HepG2 (cell line): ENCODE measurements at regions not wholly inside any gene's neighbourhood (a gene's known extent, or its start where the extent isn't known, plus 50 kb on each side); places are given as distances from the start of the nearest gene placed in this dataset.

Experiments used
- ATAC-seq: fragments of 200-7000 bp; cut with Tn5 transposase; 3 replicates; pipeline ENCODE4 v1.9.1; 2020; ENCODE audit warnings: mild to moderate bottlenecking, moderate library complexity
- BruUV-seq: library from RNA; stranded (reverse); fragments of 400-500 nt; replicated peaks from 2 replicates; lab custom pipeline; 2021; lab: Mats Ljungman, UMichigan
- CTCF ChIA-PET: fragments of 300-600 bp; formaldehyde crosslinking; extraction: SDS; loops from one replicate; lab custom pipeline; 2021; ENCODE audit warnings: low total read pairs, inconsistent platforms, low intra/inter-chr PET ratio; lab: Yijun Ruan, JAX
- POLR2A ChIA-PET: fragments of 350-600 bp; sonication (Branson Sonifier 250); formaldehyde crosslinking; loops from one replicate; lab custom pipeline; 2020; ENCODE audit warnings: antibody characterized with exemption, inconsistent platforms; lab: Yijun Ruan, JAX
- DNase-seq: peaks from one replicate; pipeline ENCODE4 v3.0.0-alpha.2; 2015; ENCODE audit warnings: low spot score
- FAIRE-seq: peaks from 3 replicates; lab custom pipeline; 2011; peaks lifted over from hg19 to GRCh38; lab: Jason Lieb, UNC
- H2AFZ ChIP-seq: one replicate; pipeline ENCODE4 v1.6.1; 2011; ENCODE audit warnings: low read length, inconsistent platforms
- H3K27ac ChIP-seq: fragments of 300-600 bp; 3 replicates; pipeline ENCODE4 v1.8.0; 2011; ENCODE audit warnings: mixed run types, mild to moderate bottlenecking, mixed read lengths, low read length, inconsistent platforms; ENCODE audit not compliant: insufficient read depth; ENCODE audit errors: extremely low read length
- H3K27me3 ChIP-seq, 2 experiments: fragments of 200-600 bp in 1 of 2; 2 replicates in 1 of 2; 3 replicates in 1 of 2; pipeline versions ENCODE4 v1.6.0 to v1.8.0; 2011; ENCODE audit warnings: low read length in 2 of 2, mild to moderate bottlenecking in 2 of 2, moderate library complexity in 2 of 2, inconsistent platforms in 1 of 2; ENCODE audit not compliant: insufficient read depth in 2 of 2, control insufficient read depth in 1 of 2
- H3K36me3 ChIP-seq, 2 experiments: fragments of 200-600 bp in 1 of 2; replicated peaks in 1 of 2; 2 replicates in 1 of 2; 3 replicates in 1 of 2; pipeline versions ENCODE4 v1.5.1 to v1.8.0; 2011; ENCODE audit warnings: low read length in 2 of 2, inconsistent platforms in 1 of 2; ENCODE audit not compliant: insufficient read depth in 2 of 2, control insufficient read depth in 1 of 2
- H3K4me1 ChIP-seq: 2 replicates; pipeline ENCODE4 v1.5.1; 2012; ENCODE audit warnings: low read length, inconsistent platforms; ENCODE audit not compliant: insufficient read depth
- H3K4me2 ChIP-seq: 2 replicates; pipeline ENCODE4 v1.6.0; 2011; ENCODE audit warnings: low read depth, low read length, inconsistent platforms
- H3K4me3 ChIP-seq, 3 experiments: fragments of 200-600 bp in 1 of 3; sonication (generic), shearing (Covaris generic) in 1 of 3; replicated peaks in 1 of 3; 2 replicates each; pipeline ENCODE4 v1.5.1; 2011 to 2016; ENCODE audit warnings: low read length in 3 of 3, inconsistent platforms in 2 of 3, low read depth in 2 of 3, mild to moderate bottlenecking in 2 of 3, control low read depth in 1 of 3, mixed read lengths in 1 of 3; ENCODE audit not compliant: insufficient read depth in 1 of 3
- H3K79me2 ChIP-seq: one replicate; pipeline ENCODE4 v1.6.1; 2011; ENCODE audit warnings: low read length, inconsistent platforms; ENCODE audit not compliant: insufficient read depth
- H3K9ac ChIP-seq: 2 replicates; pipeline ENCODE4 v1.6.0; 2011; ENCODE audit warnings: mild to moderate bottlenecking, low read depth, low read length, inconsistent platforms; ENCODE audit not compliant: insufficient read depth
- H3K9me3 ChIP-seq: 2 replicates; pipeline ENCODE4 v1.5.1; 2012; ENCODE audit warnings: mild to moderate bottlenecking, low read length
- H4K20me1 ChIP-seq: 2 replicates; pipeline ENCODE4 v1.6.0; 2011; ENCODE audit warnings: inconsistent platforms, mild to moderate bottlenecking, low read length, moderate library complexity; ENCODE audit not compliant: insufficient read depth
- CREB1 ChIP-seq, 2 experiments: fragments of 450-650 bp in 1 of 2; IDR thresholded peaks; 2 replicates each; pipeline ENCODE4 v1.6.1; 2016 to 2017; ENCODE audit warnings: control low read depth in 1 of 2, mild to moderate bottlenecking in 1 of 2, missing compliant biosample characterization in 1 of 2, missing genetic modification characterization in 1 of 2
- DPF2 ChIP-seq: sonication (generic); formaldehyde crosslinking; IDR thresholded peaks from 2 replicates; pipeline ENCODE4 v1.4.0; 2020; ENCODE audit warnings: mild to moderate bottlenecking, low read depth, missing genetic modification reagents, borderline replicate concordance
- HNF4A ChIP-seq: sonication (generic); formaldehyde crosslinking; IDR thresholded peaks from 2 replicates; pipeline ENCODE4 v1.4.0; 2020; ENCODE audit warnings: missing genetic modification reagents
- HNRNPH1 ChIP-seq: fragments of 200-400 bp; formaldehyde crosslinking; optimal IDR thresholded peaks from 2 replicates; pipeline ENCODE3; 2017; ENCODE audit warnings: mild to moderate bottlenecking, low read depth, low read length
- RXRB ChIP-seq: IDR thresholded peaks from 2 replicates; pipeline ENCODE4 v1.6.1; 2016; ENCODE audit warnings: borderline replicate concordance, missing genetic modification reagents, missing compliant biosample characterization
- SETDB1 ChIP-seq: sonication (generic); formaldehyde crosslinking; IDR thresholded peaks from 2 replicates; pipeline ENCODE4 v1.5.1; 2020; ENCODE audit warnings: missing genetic modification reagents, mild to moderate bottlenecking, borderline replicate concordance
- SMAD9 ChIP-seq: sonication (generic); formaldehyde crosslinking; IDR thresholded peaks from 2 replicates; pipeline ENCODE4 v1.5.1; 2020; ENCODE audit warnings: mild to moderate bottlenecking, missing genetic modification reagents
- SSRP1 ChIP-seq: IDR thresholded peaks from 2 replicates; pipeline ENCODE4 v1.6.1; 2016; ENCODE audit warnings: control low read depth
- ZBTB21 ChIP-seq: sonication (generic); formaldehyde crosslinking; IDR thresholded peaks from 2 replicates; pipeline ENCODE4 v1.4.0; 2020; ENCODE audit warnings: missing genetic modification reagents
- ZNF10 ChIP-seq: sonication (generic); formaldehyde crosslinking; IDR thresholded peaks from 2 replicates; pipeline ENCODE4 v1.4.0; 2020; ENCODE audit warnings: mild to moderate bottlenecking, low read depth, missing genetic modification reagents, borderline replicate concordance
- ZNF138 ChIP-seq: sonication (generic); formaldehyde crosslinking; IDR thresholded peaks from 2 replicates; pipeline ENCODE4 v1.5.0; 2020; ENCODE audit warnings: mild to moderate bottlenecking, low read depth, missing genetic modification reagents
- ZNF160 ChIP-seq: sonication (generic); formaldehyde crosslinking; IDR thresholded peaks from 2 replicates; pipeline ENCODE4 v1.8.0; 2022; ENCODE audit warnings: mild to moderate bottlenecking, inconsistent platforms, missing genetic modification reagents
- ZNF207 ChIP-seq: fragments of 450-650 bp; IDR thresholded peaks from 2 replicates; pipeline ENCODE4 v1.6.1; 2016; ENCODE audit warnings: antibody characterized with exemption, borderline replicate concordance
- ZNF275 ChIP-seq: sonication (generic); formaldehyde crosslinking; IDR thresholded peaks from 2 replicates; pipeline ENCODE4 v1.8.0; 2022; ENCODE audit warnings: missing genetic modification reagents, mild to moderate bottlenecking, inconsistent platforms, borderline replicate concordance
- ZNF816 ChIP-seq: sonication (generic); formaldehyde crosslinking; IDR thresholded peaks from 2 replicates; pipeline ENCODE4 v1.8.0; 2022; ENCODE audit warnings: missing genetic modification reagents, mild to moderate bottlenecking, borderline replicate concordance
- WGBS: methylation state at CpG from one replicate; pipeline ENCODE4 v1.1.6; 2017; ENCODE audit warnings: low lambda C conversion rate; 5-methylcytosine and 5-hydroxymethylcytosine counted together
- in situ Hi-C: cut with HindIII; loops from 2 replicates; pipeline ENCODE4 v1.10.0; 2017; ENCODE audit warnings: low pct_unique_long_range_greater_than_20kb; ENCODE audit not compliant: extremely low pct_ligation_motif_present
- intact Hi-C: fragments of 100-400 bp; cut with micrococcal nuclease; formaldehyde crosslinking; loops from one replicate; pipeline ENCODE4 v1.10.0; 2022; ENCODE audit not compliant: unreplicated experiment

DNA sequence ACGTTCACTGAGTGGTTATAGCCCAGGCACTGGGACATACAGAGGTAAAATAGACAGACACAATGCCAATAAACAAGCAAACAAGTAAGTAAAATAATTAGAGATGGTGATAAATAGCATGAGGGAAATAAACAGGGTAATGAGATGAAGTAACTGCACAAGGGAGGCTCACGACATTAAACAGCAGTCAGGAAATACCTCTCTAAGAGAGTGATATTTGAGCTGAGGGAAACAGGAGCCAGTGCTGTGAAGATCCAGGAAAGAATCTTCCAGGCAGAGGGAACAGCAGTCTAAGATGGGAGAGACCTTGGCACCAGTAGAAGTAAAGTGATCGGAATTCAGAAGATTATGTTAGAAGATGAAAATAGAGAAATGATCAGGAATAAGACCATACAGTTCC lies 279.4 kb downstream of the HINT1 start (continued):
- no peak for TF ChIP-seq SETDB1 (CRISPR knock-in tag)
- TF ChIP-seq HNRNPH1 = no peak
- TF ChIP-seq SSRP1 (CRISPR knock-in tag) = no peak

- no peak overlapping the region for H3K4me2 ChIP-seq
- no peaks in the 10 kb centered on the region for H3K79me2 ChIP-seq
- CTCF ChIA-PET = no interaction called here
- no TSS peak for BruUV-seq
- no peak overlapping the region for H3K27ac ChIP-seq
- no peak overlapping the region for H3K9ac ChIP-seq
- FAIRE-seq (no peak), ATAC-seq (peak; percentile 63), DNase-seq (peak; percentile 21)
- TF ChIP-seq CREB1 (IDR thresholded peaks at IDR 0.05) (peak; percentile 52), CREB1 (CRISPR knock-in tag; IDR thresholded peaks at IDR 0.05) (no peak), ZNF138 (CRISPR knock-in tag) (no peak), HNF4A (CRISPR knock-in tag) (peak; percentile 51), SMAD9 (CRISPR knock-in tag) (no peak), ZBTB21 (CRISPR knock-in tag) (peak; percentile 91)
- intact Hi-C loops = no loop called here
- no peaks in the 10 kb centered on the region for H3K9me3 ChIP-seq
- no peaks in the 10 kb centered on the region for H3K36me3 ChIP-seq
- POLR2A ChIA-PET = no interaction called here
- no peaks in the 10 kb centered on the region for H3K27me3 ChIP-seq
- no peak overlapping the region for H2AFZ ChIP-seq
- in situ Hi-C loops = loop anchor here (25.0 kb wide), 1 partner anchor 502 kb away; no protein-coding TSS in a partner anchor
- 10% methylated on average over 3 of the region's 3 CpGs for WGBS
- no peak overlapping the region for H3K4me3 ChIP-seq
- peaks cover 11% of the 10 kb centered on the region for H3K4me1 ChIP-seq
- no peaks in the 10 kb centered on the region for H4K20me1 ChIP-seq
Measured at GRCh38 chr5:130885027-130885426, 280.0 kb downstream of the HINT1 start.

DNA sequence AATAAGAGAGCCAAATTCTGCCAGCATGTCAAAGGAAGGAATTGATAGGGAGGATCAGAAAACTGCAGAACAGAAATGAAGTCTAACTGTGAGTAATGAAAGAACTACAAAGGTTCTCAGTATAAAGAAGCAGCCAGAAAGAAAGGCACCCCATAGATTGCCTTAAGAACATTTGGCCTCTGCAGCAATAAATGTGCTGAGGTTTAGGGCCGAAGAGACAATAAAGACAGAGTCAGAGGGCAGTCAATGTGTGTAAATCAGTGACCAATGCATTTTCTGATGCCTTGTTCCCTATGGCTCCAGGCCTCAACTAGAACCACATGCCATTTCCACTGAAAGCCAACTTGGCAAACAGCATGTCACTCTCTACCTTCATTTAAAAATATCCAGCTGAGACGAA lies 281.0 kb downstream of the HINT1 start:
- ChIA-PET CTCF (no interaction called here), POLR2A (no interaction called here)
- peaks cover 11% of the 10 kb centered on the region for H3K4me1 ChIP-seq
- BruUV-seq = no TSS peak
- in situ Hi-C loops (loop anchor here (25.0 kb wide), 1 partner anchor 503 kb away; no protein-coding TSS in a partner anchor), intact Hi-C loops (no loop called here)
- no peak overlapping the region for H2AFZ ChIP-seq
- H3K9me3 ChIP-seq = no peaks in the 10 kb centered on the region
- H3K27ac ChIP-seq = no peak overlapping the region
- ATAC-seq (no peak), DNase-seq (no peak), FAIRE-seq (no peak)
- H3K27me3 ChIP-seq = no peaks in the 10 kb centered on the region
- H3K79me2 ChIP-seq = no peaks in the 10 kb centered on the region
- 0% methylated on average over 2 of the region's 2 CpGs for WGBS
- H3K9ac ChIP-seq = no peak overlapping the region
- H3K36me3 ChIP-seq = no peaks in the 10 kb centered on the region
- H4K20me1 ChIP-seq = no peaks in the 10 kb centered on the region
- no peak overlapping the region for H3K4me3 ChIP-seq
- no peak overlapping the region for H3K4me2 ChIP-seq
- TF ChIP-seq ZNF160 (CRISPR knock-in tag) (no peak), RXRB (no peak), ZNF816 (CRISPR knock-in tag) (no peak), ZBTB21 (CRISPR knock-in tag) (no peak), ZNF275 (no peak), DPF2 (CRISPR knock-in tag) (no peak), ZNF10 (no peak), ZNF207 (no peak)
